Renal cortex interstitium (tissue), 11 donors: ENCODE measurements at regions not wholly inside any gene's neighbourhood (a gene's known extent, or its start where the extent isn't known, plus 50 kb on each side); places are given as distances from the start of the nearest gene placed in this dataset.

ENCODE experiments used
- DNase-seq, 11 donors: peaks; one replicate each; pipeline ENCODE4 v3.0.0-alpha.2; 2013; ENCODE audit warnings: low read depth in 9 of 11, low spot score in 4 of 11; ENCODE audit errors: extremely low read depth in 1 of 11

GRCh38 chr2:58928973-58929372 lies 687.8 kb upstream of the FANCL start:
- DNase-seq, result no peak

- DNase-seq, result no peak
Observed at GRCh38 chr2:58928391-58928790, 687.3 kb upstream of the FANCL start.

GRCh38 chr2:58926112-58926511 lies 685.0 kb upstream of the FANCL start:
- DNase-seq, result no peak

- no peak for DNase-seq
Observed at GRCh38 chr2:58925676-58926081, 684.6 kb upstream of the FANCL start.

- DNase-seq, result no peak
Observed at GRCh38 chr2:58923869-58924268, 682.7 kb upstream of the FANCL start.

- no peak for DNase-seq
Observed at GRCh38 chr2:58922245-58922644, 681.1 kb upstream of the FANCL start.

GRCh38 chr2:58921676-58922075 lies 680.6 kb upstream of the FANCL start:
- DNase-seq, result no peak

GRCh38 chr2:58920001-58920400 lies 678.9 kb upstream of the FANCL start:
- DNase-seq, result no peak

- DNase-seq, result no peak
Observed at GRCh38 chr2:58919316-58919715, 678.2 kb upstream of the FANCL start.

GRCh38 chr2:58918141-58918540 lies 677.0 kb upstream of the FANCL start:
- DNase-seq, result no peak

GRCh38 chr2:58917596-58917995 lies 676.5 kb upstream of the FANCL start:
- no peak for DNase-seq

- DNase-seq, result no peak
Observed at GRCh38 chr2:58916063-58916462, 674.9 kb upstream of the FANCL start.

GRCh38 chr2:58914733-58915505 lies 673.8 kb upstream of the FANCL start:
- no peak for DNase-seq

GRCh38 chr2:58913082-58913726 lies 672.1 kb upstream of the FANCL start:
- DNase-seq, result no peak

GRCh38 chr2:58911877-58912276 lies 670.8 kb upstream of the FANCL start:
- DNase-seq, result no peak

- DNase-seq, result no peak
Observed at GRCh38 chr2:58908501-58909154, 667.5 kb upstream of the FANCL start.

GRCh38 chr2:58907644-58908043 lies 666.5 kb upstream of the FANCL start:
- no peak for DNase-seq

- no peak for DNase-seq
Observed at GRCh38 chr2:58906081-58906645, 665.0 kb upstream of the FANCL start.

- no peak for DNase-seq
Observed at GRCh38 chr2:58904095-58904494, 663.0 kb upstream of the FANCL start.

GRCh38 chr2:58903427-58903826 lies 662.3 kb upstream of the FANCL start:
- no peak for DNase-seq
